Bronchial epithelial cell (primary cell): ENCODE measurements at regions not wholly inside any gene's neighbourhood (a gene's known extent, or its start where the extent isn't known, plus 50 kb on each side); places are given as distances from the start of the nearest gene placed in this dataset.

Source experiments
- DNase-seq: peaks from one replicate; pipeline ENCODE4 v3.0.0-alpha.2; 2010; ENCODE audit warnings: low read depth
- FAIRE-seq: peaks from 2 replicates; lab custom pipeline; 2011; peaks lifted over from hg19 to GRCh38; lab: Jason Lieb, UNC
- H3K27me3 ChIP-seq: 2 replicates; pipeline ENCODE4 v1.5.1; 2011; ENCODE audit warnings: low read length; ENCODE audit not compliant: control insufficient read depth, insufficient read depth
- H3K36me3 ChIP-seq: 2 replicates; pipeline ENCODE4 v1.5.1; 2011; ENCODE audit warnings: low read length; ENCODE audit not compliant: control insufficient read depth, insufficient read depth
- H3K4me3 ChIP-seq: 2 replicates; pipeline ENCODE4 v1.5.1; 2011; ENCODE audit warnings: mild to moderate bottlenecking, low read depth, low read length, control low read depth
- TF ChIP-seq, protein P1 (sequence below): IDR thresholded peaks from 2 replicates; pipeline ENCODE4 v1.5.1; 2011; ENCODE audit warnings: mild to moderate bottlenecking, moderate library complexity, low read length, control low read depth, inconsistent platforms; ENCODE audit not compliant: insufficient read depth, severe bottlenecking

DNA sequence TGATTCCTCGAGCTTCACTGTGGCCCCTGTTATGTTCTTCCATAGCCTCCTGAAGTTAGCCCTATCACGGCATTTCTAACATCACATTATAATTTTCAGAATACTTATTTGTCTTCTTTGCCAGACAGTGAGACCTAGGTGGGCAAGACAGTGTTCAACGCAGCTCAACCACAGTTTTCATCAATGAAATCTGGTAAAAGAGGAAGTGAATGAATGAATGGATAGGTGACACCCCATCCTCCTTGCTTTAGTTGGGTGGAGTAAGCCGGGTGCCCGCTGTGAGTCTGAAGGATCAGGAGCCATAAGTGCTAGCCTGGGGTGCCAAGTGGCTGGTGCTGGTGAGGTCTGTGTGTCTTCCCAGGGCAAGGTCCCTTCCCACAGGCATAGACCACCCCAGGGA lies 60.2 kb upstream of the MTNR1B start:
- DNase-seq (no peak), FAIRE-seq (no peak)
- Histone ChIP-seq H3K36me3 (no peaks in the 10 kb centered on the region), H3K4me3 (no peak overlapping the region), H3K27me3 (no peaks in the 10 kb centered on the region)
- TF ChIP-seq, protein P1, sequence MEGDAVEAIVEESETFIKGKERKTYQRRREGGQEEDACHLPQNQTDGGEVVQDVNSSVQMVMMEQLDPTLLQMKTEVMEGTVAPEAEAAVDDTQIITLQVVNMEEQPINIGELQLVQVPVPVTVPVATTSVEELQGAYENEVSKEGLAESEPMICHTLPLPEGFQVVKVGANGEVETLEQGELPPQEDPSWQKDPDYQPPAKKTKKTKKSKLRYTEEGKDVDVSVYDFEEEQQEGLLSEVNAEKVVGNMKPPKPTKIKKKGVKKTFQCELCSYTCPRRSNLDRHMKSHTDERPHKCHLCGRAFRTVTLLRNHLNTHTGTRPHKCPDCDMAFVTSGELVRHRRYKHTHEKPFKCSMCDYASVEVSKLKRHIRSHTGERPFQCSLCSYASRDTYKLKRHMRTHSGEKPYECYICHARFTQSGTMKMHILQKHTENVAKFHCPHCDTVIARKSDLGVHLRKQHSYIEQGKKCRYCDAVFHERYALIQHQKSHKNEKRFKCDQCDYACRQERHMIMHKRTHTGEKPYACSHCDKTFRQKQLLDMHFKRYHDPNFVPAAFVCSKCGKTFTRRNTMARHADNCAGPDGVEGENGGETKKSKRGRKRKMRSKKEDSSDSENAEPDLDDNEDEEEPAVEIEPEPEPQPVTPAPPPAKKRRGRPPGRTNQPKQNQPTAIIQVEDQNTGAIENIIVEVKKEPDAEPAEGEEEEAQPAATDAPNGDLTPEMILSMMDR, result no peak

- FAIRE-seq, result peak; percentile 13
- Histone ChIP-seq H3K36me3 (no peaks in the 10 kb centered on the region), H3K4me3 (no peak overlapping the region), H3K27me3 (no peaks in the 10 kb centered on the region)
- TF ChIP-seq, protein P1, result no peak
- no peak for DNase-seq
Observed at GRCh38 chr11:92911478-92911877, 58.0 kb upstream of the MTNR1B start.

GRCh38 chr11:92915551-92915950 lies 53.9 kb upstream of the MTNR1B start:
- no peaks in the 10 kb centered on the region for H3K36me3 ChIP-seq
- no peak for FAIRE-seq
- H3K27me3 ChIP-seq, result no peaks in the 10 kb centered on the region
- no peak overlapping the region for H3K4me3 ChIP-seq
- TF ChIP-seq, protein P1, result no peak
- no peak for DNase-seq

- TF ChIP-seq, protein P1, result no peak
- no peaks in the 10 kb centered on the region for H3K27me3 ChIP-seq
- FAIRE-seq (no peak), DNase-seq (no peak)
- H3K4me3 ChIP-seq, result no peak overlapping the region
- no peaks in the 10 kb centered on the region for H3K36me3 ChIP-seq
Observed at GRCh38 chr11:92916299-92916698, 53.2 kb upstream of the MTNR1B start.

DNA sequence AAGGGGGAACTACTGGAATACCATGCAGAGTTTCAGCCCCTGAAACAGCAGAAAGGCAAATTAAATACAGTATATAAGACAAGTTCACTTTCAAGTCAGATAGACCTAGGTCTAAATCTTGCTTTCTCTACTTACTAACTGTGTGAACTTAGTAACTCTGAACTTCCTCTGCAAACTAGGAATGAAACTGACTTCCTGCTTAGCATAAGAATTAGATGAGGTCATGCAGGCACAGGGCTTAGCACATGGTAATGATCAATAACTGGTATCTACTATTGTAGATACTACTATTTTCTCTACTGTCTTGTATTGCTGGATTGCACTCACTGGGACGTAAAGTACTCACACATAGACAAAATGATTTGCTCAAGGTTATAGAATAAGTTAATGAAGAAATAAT lies 51.5 kb upstream of the MTNR1B start:
- DNase-seq, result peak; percentile 9
- H3K4me3 ChIP-seq, result no peak overlapping the region
- no peaks in the 10 kb centered on the region for H3K36me3 ChIP-seq
- FAIRE-seq, result no peak
- TF ChIP-seq, protein P1, result no peak
- no peaks in the 10 kb centered on the region for H3K27me3 ChIP-seq

DNA sequence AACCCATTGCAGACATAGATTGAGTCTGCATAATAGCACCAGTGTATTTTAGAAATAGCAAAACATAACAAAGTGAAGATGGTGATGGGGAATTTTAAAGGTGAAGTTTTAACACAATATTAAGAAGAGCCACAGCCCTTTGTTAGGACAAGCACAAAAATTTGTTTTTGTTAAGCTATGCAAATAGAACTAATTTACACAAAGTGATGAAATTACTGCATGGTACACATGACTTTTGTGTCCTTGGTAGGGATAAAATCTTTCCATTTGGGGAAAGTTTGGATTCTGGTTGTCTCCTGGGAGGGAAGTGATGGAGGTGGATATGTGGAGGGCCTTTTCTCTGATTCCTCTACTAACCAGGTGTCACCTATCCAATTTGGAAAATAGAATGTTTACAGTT lies 50.4 kb upstream of the MTNR1B start:
- Histone ChIP-seq H3K4me3 (no peak overlapping the region), H3K27me3 (no peaks in the 10 kb centered on the region), H3K36me3 (no peaks in the 10 kb centered on the region)
- DNase-seq, result no peak
- TF ChIP-seq, protein P1, result no peak
- FAIRE-seq, result no peak
